ENCODE measurements at regions not wholly inside any gene's neighbourhood (a gene's known extent, or its start where the extent isn't known, plus 50 kb on each side); places are given as distances from the start of the nearest gene placed in this dataset.
A peak's percentile ranks its signal among the peaks of the same experiment; 100 is the strongest.
"Not testable (repeated sequence)": the region's sequence is repeated elsewhere in the genome, so short reads cannot be mapped to it uniquely, and the experiment has no call there.

DNA sequence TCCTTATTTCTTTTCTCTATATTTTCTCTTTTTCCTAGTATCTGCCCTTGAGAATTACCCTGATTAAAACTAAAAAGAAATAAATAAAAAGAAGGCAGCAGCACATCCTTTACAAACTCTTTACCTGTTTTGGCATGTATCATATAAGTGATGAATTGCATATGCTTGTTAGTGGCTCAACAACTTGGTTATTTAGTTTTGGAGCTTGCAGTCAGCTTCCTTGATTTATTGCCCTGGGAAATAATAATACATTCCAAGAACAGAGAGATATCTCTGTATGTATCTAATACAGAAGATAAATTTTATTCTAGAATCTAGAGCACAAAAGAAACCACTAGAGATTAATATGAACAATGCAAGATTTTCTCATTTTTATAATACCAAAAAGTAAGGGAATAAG is 139.8 kb upstream of the ZC3H15 start:
- Histone ChIP-seq H3K27me3 (no peaks in the 10 kb centered on the region), H3K36me3 (no peaks in the 10 kb centered on the region), H3K27ac (no peak overlapping the region), H3K9me3 (peaks cover 0 to 2% (median 0%) of the 10 kb centered on the region in 12 donors), H3K4me1 (peaks cover 0 to 40% (median 10%) of the 10 kb centered on the region in 12 donors), H3K4me3 (no peak overlapping the region)
- ATAC-seq (no peak), DNase-seq (no peak)
- intact Hi-C loops (cut with DNase I), result no loop called here
- no peak for TF ChIP-seq POLR2A (IDR thresholded peaks at IDR 0.05)
- TF ChIP-seq, protein P1, sequence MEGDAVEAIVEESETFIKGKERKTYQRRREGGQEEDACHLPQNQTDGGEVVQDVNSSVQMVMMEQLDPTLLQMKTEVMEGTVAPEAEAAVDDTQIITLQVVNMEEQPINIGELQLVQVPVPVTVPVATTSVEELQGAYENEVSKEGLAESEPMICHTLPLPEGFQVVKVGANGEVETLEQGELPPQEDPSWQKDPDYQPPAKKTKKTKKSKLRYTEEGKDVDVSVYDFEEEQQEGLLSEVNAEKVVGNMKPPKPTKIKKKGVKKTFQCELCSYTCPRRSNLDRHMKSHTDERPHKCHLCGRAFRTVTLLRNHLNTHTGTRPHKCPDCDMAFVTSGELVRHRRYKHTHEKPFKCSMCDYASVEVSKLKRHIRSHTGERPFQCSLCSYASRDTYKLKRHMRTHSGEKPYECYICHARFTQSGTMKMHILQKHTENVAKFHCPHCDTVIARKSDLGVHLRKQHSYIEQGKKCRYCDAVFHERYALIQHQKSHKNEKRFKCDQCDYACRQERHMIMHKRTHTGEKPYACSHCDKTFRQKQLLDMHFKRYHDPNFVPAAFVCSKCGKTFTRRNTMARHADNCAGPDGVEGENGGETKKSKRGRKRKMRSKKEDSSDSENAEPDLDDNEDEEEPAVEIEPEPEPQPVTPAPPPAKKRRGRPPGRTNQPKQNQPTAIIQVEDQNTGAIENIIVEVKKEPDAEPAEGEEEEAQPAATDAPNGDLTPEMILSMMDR (IDR thresholded peaks at IDR 0.05), result no peak

DNA sequence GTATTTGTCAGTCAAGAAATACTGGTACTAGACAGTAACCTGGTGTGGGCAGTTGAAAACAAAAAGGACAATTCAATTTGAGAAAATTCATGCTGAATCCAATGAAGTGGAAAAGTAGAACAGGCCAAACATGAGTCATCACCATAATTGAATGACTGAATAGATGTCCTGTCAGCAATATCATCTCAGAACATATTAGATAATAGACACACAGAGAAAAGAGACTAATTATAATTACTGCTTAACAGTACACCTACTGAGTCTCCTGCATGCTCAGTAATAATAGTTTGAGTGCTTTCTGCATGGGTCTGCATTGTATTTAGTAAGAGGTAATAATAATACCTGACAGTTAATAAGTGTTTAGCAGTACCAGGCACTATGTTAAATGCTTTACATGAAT is 138.6 kb upstream of the ZC3H15 start:
- ATAC-seq, result peak in 1 of 4 donors; percentile 29
- no peaks in the 10 kb centered on the region for H3K36me3 ChIP-seq
- no peak for TF ChIP-seq POLR2A (IDR thresholded peaks at IDR 0.05)
- TF ChIP-seq, protein P1 (IDR thresholded peaks at IDR 0.05), result no peak

DNA sequence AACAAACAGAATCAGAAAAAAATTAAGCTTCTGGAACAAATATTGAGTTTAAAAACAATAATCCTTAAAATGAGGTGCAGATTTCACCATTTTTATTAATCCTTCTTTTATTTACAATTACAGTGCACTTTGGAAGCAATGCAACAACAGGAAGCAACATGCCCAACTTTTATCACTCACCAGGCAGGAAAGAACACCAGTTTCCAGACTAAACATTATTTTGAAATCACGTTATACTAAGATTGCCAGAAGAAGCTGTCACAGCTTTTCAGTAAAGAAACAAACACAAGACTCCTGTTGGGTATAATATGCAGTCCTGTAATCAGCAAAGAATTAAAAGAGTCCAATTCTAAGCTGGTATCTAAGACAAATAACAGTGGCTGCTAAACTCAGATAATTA is 137.9 kb upstream of the ZC3H15 start:
- 38 to 61% (median 40%) methylated on average over 1 of the region's 1 CpG for WGBS, 4 donors

More for the DNA sequence above, 138.6 kb upstream of the ZC3H15 start:
- intact Hi-C loops (cut with DNase I), result no loop called here
- Histone ChIP-seq H3K4me1 (peaks cover 0 to 40% (median 10%) of the 10 kb centered on the region in 12 donors), H3K4me3 (no peak overlapping the region), H3K27ac (no peak overlapping the region), H3K27me3 (no peaks in the 10 kb centered on the region), H3K9me3 (peaks cover 0 to 7% (median 0%) of the 10 kb centered on the region in 12 donors)
- DNase-seq, result no peak

DNA sequence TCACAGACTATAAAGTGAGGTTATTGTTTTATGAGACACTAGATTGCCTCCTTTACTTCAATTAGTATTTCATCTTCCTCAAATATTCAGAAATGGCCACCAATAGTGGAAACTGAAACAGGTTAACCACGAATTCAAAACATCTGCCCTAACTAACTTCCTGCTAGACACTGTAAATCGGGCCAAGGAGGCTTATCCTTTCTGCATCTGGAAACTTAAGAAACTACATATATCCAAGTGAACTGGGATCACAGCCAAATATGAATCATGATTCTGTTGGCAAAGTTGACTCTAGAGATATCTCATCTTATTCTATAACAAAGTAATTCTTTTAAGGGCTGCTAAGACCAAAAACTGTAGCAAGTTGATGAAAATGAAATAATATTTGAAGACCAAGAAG is 136.6 kb upstream of the ZC3H15 start:
- peak in 1 of 4 donors; percentile 24 for ATAC-seq
- H3K36me3 ChIP-seq, result no peaks in the 10 kb centered on the region
- peaks cover 0 to 40% (median 10%) of the 10 kb centered on the region in 12 donors for H3K4me1 ChIP-seq
- DNase-seq, result no peak
- H3K27me3 ChIP-seq, result no peaks in the 10 kb centered on the region
- TF ChIP-seq POLR2A (IDR thresholded peaks at IDR 0.05), result no peak
- TF ChIP-seq, protein P1 (IDR thresholded peaks at IDR 0.05), result no peak
- no peak overlapping the region for H3K4me3 ChIP-seq
- intact Hi-C loops (cut with DNase I), result no loop called here
- peaks cover 0 to 19% (median 6%) of the 10 kb centered on the region in 12 donors for H3K9me3 ChIP-seq
- 26 to 50% (median 30%) methylated on average over 2 of the region's 2 CpGs for WGBS, 4 donors
- H3K27ac ChIP-seq, result no peak overlapping the region

More for the DNA sequence above, 137.9 kb upstream of the ZC3H15 start:
- intact Hi-C loops (cut with DNase I), result no loop called here
- no peak overlapping the region for H3K4me3 ChIP-seq
- H3K36me3 ChIP-seq, result no peaks in the 10 kb centered on the region
- TF ChIP-seq, protein P1 (IDR thresholded peaks at IDR 0.05), result no peak
- no peak for TF ChIP-seq POLR2A (IDR thresholded peaks at IDR 0.05)
- no peak overlapping the region for H3K27ac ChIP-seq
- peaks cover 0 to 11% (median 3%) of the 10 kb centered on the region in 12 donors for H3K9me3 ChIP-seq
- peaks cover 0 to 40% (median 10%) of the 10 kb centered on the region in 12 donors for H3K4me1 ChIP-seq
- H3K27me3 ChIP-seq, result no peaks in the 10 kb centered on the region
- DNase-seq (no peak), ATAC-seq (no peak)

DNA sequence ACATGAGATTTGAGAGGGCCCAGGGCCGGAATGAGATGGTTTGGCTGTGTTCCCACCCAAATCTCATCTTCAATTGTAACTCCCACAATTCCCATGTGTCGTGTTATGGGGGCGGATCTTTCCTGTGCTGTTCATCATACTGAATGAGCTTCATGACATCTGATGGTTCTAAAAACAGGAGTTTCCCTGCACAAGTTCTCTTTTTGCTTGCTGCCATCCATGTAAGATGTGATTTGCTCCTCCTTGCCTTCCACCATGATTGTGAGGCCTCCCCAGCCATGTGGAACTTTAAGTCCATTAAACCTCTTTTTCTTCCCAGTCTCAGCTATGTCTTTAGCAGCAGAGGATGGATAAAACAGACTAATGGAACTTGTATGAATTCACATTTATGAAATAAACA is 131.9 kb upstream of the ZC3H15 start:
- ATAC-seq; intact Hi-C loops (cut with DNase I); H3K4me1 ChIP-seq; H3K27me3 ChIP-seq; H3K27ac ChIP-seq; DNase-seq; H3K4me3 ChIP-seq; H3K36me3 ChIP-seq: not testable (repeated sequence)
- WGBS, 4 donors, result 78 to 86% (median 83%) methylated on average over 3 of the region's 3 CpGs
- peaks cover 0 to 25% (median 6%) of the 10 kb centered on the region in 12 donors for H3K9me3 ChIP-seq
